H9 (cell line): ENCODE measurements at regions not wholly inside any gene's neighbourhood (a gene's known extent, or its start where the extent isn't known, plus 50 kb on each side); places are given as distances from the start of the nearest gene placed in this dataset.

Source experiments
- DNase-seq: peaks from one replicate; pipeline ENCODE4 v3.0.0-alpha.2; 2017
- H2AFZ ChIP-seq: one replicate; pipeline ENCODE4 v1.6.1; 2013; ENCODE audit warnings: mild to moderate bottlenecking, low read length, control low read depth, moderate library complexity
- H2AK5ac ChIP-seq: 2 replicates; pipeline ENCODE4 v1.6.1; 2013; ENCODE audit warnings: low read length, control low read depth, mixed read lengths; ENCODE audit not compliant: insufficient read length
- H2BK120ac ChIP-seq: one replicate; pipeline ENCODE4 v1.6.1; 2013; ENCODE audit warnings: low read depth, mild to moderate bottlenecking, low read length, control low read depth, inconsistent platforms; ENCODE audit not compliant: poor library complexity, severe bottlenecking
- H2BK12ac ChIP-seq: 2 replicates; pipeline ENCODE4 v1.6.1; 2013; ENCODE audit warnings: low read length, control low read depth, mixed read lengths, low read depth; ENCODE audit not compliant: insufficient read length
- H2BK15ac ChIP-seq: 2 replicates; pipeline ENCODE4 v1.6.1; 2013; ENCODE audit warnings: low read depth, low read length, control low read depth
- H2BK20ac ChIP-seq: one replicate; pipeline ENCODE4 v1.6.1; 2013; ENCODE audit warnings: low read depth, mild to moderate bottlenecking, low read length, control low read depth, inconsistent platforms; ENCODE audit not compliant: poor library complexity, severe bottlenecking
- H2BK5ac ChIP-seq: 2 replicates; pipeline ENCODE4 v1.6.1; 2013; ENCODE audit warnings: low read length, control low read depth, mixed read lengths; ENCODE audit not compliant: insufficient read length
- H3K14ac ChIP-seq: 2 replicates; pipeline ENCODE4 v1.6.1; 2013; ENCODE audit warnings: low read length, control low read depth; ENCODE audit not compliant: insufficient read depth
- H3K18ac ChIP-seq: 2 replicates; pipeline ENCODE4 v1.6.1; 2013; ENCODE audit warnings: low read depth, mild to moderate bottlenecking, mixed read lengths, low read length, control low read depth; ENCODE audit not compliant: insufficient read length
- H3K23ac ChIP-seq: 2 replicates; pipeline ENCODE4 v1.6.1; 2013; ENCODE audit warnings: low read length, control low read depth, mixed read lengths, low read depth; ENCODE audit not compliant: insufficient read length
- H3K23me2 ChIP-seq: 2 replicates; pipeline ENCODE4 v1.6.1; 2013; ENCODE audit warnings: low read depth, mild to moderate bottlenecking, mixed read lengths, low read length, control low read depth; ENCODE audit not compliant: insufficient read length, poor library complexity, severe bottlenecking
- H3K27ac ChIP-seq: 2 replicates; pipeline ENCODE4 v1.5.1; 2013; ENCODE audit warnings: low read length, control low read depth, mixed read lengths, low read depth; ENCODE audit not compliant: insufficient read length
- H3K27me3 ChIP-seq: 2 replicates; pipeline ENCODE4 v1.6.1; 2013; ENCODE audit warnings: low read length, control low read depth, inconsistent platforms; ENCODE audit not compliant: insufficient read depth
- H3K4ac ChIP-seq: 2 replicates; pipeline ENCODE4 v1.6.1; 2013; ENCODE audit warnings: low read depth, mild to moderate bottlenecking, control low read depth, inconsistent platforms, low read length, moderate library complexity
- H3K4me1 ChIP-seq: 2 replicates; pipeline ENCODE4 v1.6.1; 2013; ENCODE audit warnings: low read length, control low read depth, inconsistent platforms; ENCODE audit not compliant: insufficient read depth
- H3K4me2 ChIP-seq: 2 replicates; pipeline ENCODE4 v1.6.1; 2013; ENCODE audit warnings: low read length, control low read depth, mixed read lengths; ENCODE audit not compliant: insufficient read length, insufficient read depth
- H3K56ac ChIP-seq: 2 replicates; pipeline ENCODE4 v1.6.1; 2013; ENCODE audit warnings: low read depth, mild to moderate bottlenecking, mixed read lengths, low read length, control low read depth; ENCODE audit not compliant: insufficient read length
- H3K79me1 ChIP-seq: 2 replicates; pipeline ENCODE4 v1.6.1; 2013; ENCODE audit warnings: low read depth, mild to moderate bottlenecking, moderate library complexity, low read length, control low read depth, inconsistent platforms; ENCODE audit not compliant: insufficient read depth, poor library complexity, severe bottlenecking
- H3K79me2 ChIP-seq: 2 replicates; pipeline ENCODE4 v1.6.1; 2013; ENCODE audit warnings: low read length, control low read depth, inconsistent platforms; ENCODE audit not compliant: insufficient read depth
- H3K9ac ChIP-seq: 2 replicates; pipeline ENCODE4 v1.6.1; 2013; ENCODE audit warnings: low read length, control low read depth, mixed read lengths; ENCODE audit not compliant: insufficient read length; ENCODE audit errors: extremely low read depth
- H3K9me3 ChIP-seq: one replicate; pipeline ENCODE4 v1.6.1; 2013; ENCODE audit warnings: low read depth, low read length, inconsistent platforms; ENCODE audit not compliant: control insufficient read depth
- H3T11ph ChIP-seq: one replicate; pipeline ENCODE4 v1.6.1; 2013; ENCODE audit warnings: mild to moderate bottlenecking, low read length, control low read depth, inconsistent platforms
- H4K20me1 ChIP-seq: one replicate; pipeline ENCODE4 v1.6.1; 2013; ENCODE audit not compliant: control insufficient read depth, insufficient read length, insufficient read depth
- H4K5ac ChIP-seq: 2 replicates; pipeline ENCODE4 v1.6.1; 2013; ENCODE audit warnings: low read depth, mild to moderate bottlenecking, mixed read lengths, low read length, control low read depth; ENCODE audit not compliant: insufficient read length
- H4K8ac ChIP-seq: replicated peaks from 2 replicates; pipeline ENCODE4 v1.6.1; 2013; ENCODE audit warnings: low read length, control low read depth, mixed read lengths, low read depth; ENCODE audit not compliant: insufficient read length
- H4K91ac ChIP-seq: 2 replicates; pipeline ENCODE4 v1.6.1; 2013; ENCODE audit warnings: low read depth, mild to moderate bottlenecking, moderate library complexity, mixed read lengths, low read length, control low read depth; ENCODE audit not compliant: insufficient read length
- H3K27ac Mint-ChIP-seq, 3 experiments: 2 replicates in 2 of 3; 3 replicates in 1 of 3; pipeline ENCODE4 v1.8.0; 2020 to 2021; ENCODE audit warnings: mixed read lengths in 3 of 3, mild to moderate bottlenecking in 1 of 3, moderate library complexity in 1 of 3
- H3K27me3 Mint-ChIP-seq: 2 replicates; pipeline ENCODE4 v1.8.0; 2021; ENCODE audit warnings: low read depth, mild to moderate bottlenecking, moderate library complexity, mixed read lengths
- H3K36me3 Mint-ChIP-seq, 3 experiments: 2 replicates in 2 of 3; 3 replicates in 1 of 3; pipeline ENCODE4 v1.8.0; 2020 to 2021; ENCODE audit warnings: low read depth in 3 of 3, mixed read lengths in 3 of 3; ENCODE audit not compliant: insufficient read depth in 1 of 3
- H3K4me1 Mint-ChIP-seq, 2 experiments: 2 replicates each; pipeline ENCODE4 v1.8.0; 2020; ENCODE audit warnings: mixed read lengths in 2 of 2
- H3K4me3 Mint-ChIP-seq, 2 experiments: 2 replicates in 1 of 2; 3 replicates in 1 of 2; pipeline ENCODE4 v1.8.0; 2020 to 2021; ENCODE audit warnings: mild to moderate bottlenecking in 2 of 2, mixed read lengths in 2 of 2, moderate library complexity in 1 of 2
- H3K9me3 Mint-ChIP-seq, 2 experiments: 2 replicates in 1 of 2; 3 replicates in 1 of 2; pipeline ENCODE4 v1.8.0; 2020; ENCODE audit warnings: mild to moderate bottlenecking in 2 of 2, mixed read lengths in 2 of 2, moderate library complexity in 1 of 2
- CTCF ChIP-seq: fragments of 200-600 bp; sonication (generic); conservative IDR thresholded peaks from 3 replicates; pipeline ENCODE4 v1.8.0; 2021; ENCODE audit warnings: antibody characterized with exemption, mild to moderate bottlenecking
- WGBS: extraction: QIAGEN DNeasy Blood & Tissue Kit; methylation state at CpG from one replicate; pipeline ENCODE4 v1.1.7; 2013; ENCODE audit warnings: missing lambda C conversion rate, low lambda C conversion rate, mixed read lengths; ENCODE audit not compliant: insufficient read length; ENCODE audit errors: extremely low coverage; 5-methylcytosine and 5-hydroxymethylcytosine counted together

- Histone ChIP-seq H2AFZ (no peak overlapping the region), H2BK5ac (no peak overlapping the region), H3K79me2 (no peaks in the 10 kb centered on the region), H2AK5ac (no peak overlapping the region), H3K79me1 (no peaks in the 10 kb centered on the region), H3K4ac (no peak overlapping the region), H2BK15ac (no peak overlapping the region), H2BK20ac (no peak overlapping the region), H3K27ac (no peak overlapping the region), H3T11ph (no peak overlapping the region), H3K4me1 (no peaks in the 10 kb centered on the region; the same call in 1 of the 2 replicates), H3K9ac (no peak overlapping the region), H4K20me1 (no peaks in the 10 kb centered on the region), H3K56ac (no peak overlapping the region), H3K27me3 (no peaks in the 10 kb centered on the region), H3K9me3 (no peaks in the 10 kb centered on the region), H3K18ac (no peak overlapping the region), H4K8ac (no peak overlapping the region), H3K4me2 (no peak overlapping the region), H3K23me2 (no peaks in the 10 kb centered on the region), H4K91ac (no peak overlapping the region), H4K5ac (no peak overlapping the region), H2BK12ac (no peak overlapping the region), H3K23ac (no peak overlapping the region), H3K14ac (no peak overlapping the region), H2BK120ac (no peak overlapping the region)
- Mint-ChIP-seq H3K9me3 (no peaks in the 10 kb centered on the region), H3K36me3 (no peaks in the 10 kb centered on the region; a peak in 1 of 7 replicates), H3K4me3 (no peak overlapping the region), H3K27ac (no peak overlapping the region), H3K27me3 (peaks cover 8% of the 10 kb centered on the region), H3K4me1 (peaks cover 13 to 20% of the 10 kb centered on the region in 2 experiments)
- no peak for DNase-seq
- no CpG with 5 or more reads among the region's 9 CpGs for WGBS
- TF ChIP-seq CTCF, result no peak
Observed at GRCh38 chr1:11377001-11377583, 101.9 kb upstream of the DISP3 start.
